HG02938 (cell line): ENCODE measurements at regions not wholly inside any gene's neighbourhood (a gene's known extent, or its start where the extent isn't known, plus 50 kb on each side); places are given as distances from the start of the nearest gene placed in this dataset.

Experiments used
- ATAC-seq: cut with Tn5 transposase; IDR thresholded peaks from one replicate; pipeline ENCODE4 v1.9.1; 2021; ENCODE audit warnings: mild to moderate bottlenecking, moderate library complexity; ENCODE audit not compliant: unreplicated experiment

DNA sequence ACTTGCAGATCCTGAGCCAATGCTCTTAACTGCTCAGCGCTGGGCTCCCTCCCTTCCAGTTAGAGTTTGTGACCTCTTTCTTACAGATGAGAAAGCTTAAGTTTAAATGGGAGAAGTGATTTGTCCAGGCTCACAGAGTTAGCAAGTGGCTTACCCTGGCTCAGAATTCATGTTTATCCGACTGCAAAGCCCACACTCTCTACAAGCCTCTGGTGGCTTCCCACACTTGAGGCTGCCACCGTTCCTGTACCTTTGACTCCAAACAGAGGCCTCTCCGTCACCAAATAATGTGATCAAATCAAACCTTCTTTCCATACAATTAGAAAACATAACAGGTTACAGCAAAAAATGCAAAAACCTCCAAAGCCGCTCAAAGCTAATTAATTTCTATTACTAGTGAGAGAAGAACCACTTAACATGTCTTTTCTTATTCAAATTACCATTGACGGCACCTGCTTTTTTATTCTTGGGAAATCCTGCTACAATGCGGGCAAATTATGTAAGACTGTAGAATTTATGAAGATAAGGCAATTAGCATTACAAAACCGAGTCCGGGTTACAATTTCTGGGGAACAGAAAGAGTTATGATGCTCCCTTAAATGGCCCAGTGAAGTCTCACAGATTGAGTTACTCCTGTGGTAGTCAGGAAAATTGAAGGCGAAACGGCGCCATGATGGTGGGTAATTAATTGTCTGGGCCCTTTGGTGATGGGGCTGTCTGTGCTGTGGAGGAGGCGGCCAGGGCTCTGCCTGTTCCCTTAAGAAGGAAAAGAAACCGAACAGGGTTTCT is 324.3 kb upstream of the POU3F1 start:
- ATAC-seq = no peak

DNA sequence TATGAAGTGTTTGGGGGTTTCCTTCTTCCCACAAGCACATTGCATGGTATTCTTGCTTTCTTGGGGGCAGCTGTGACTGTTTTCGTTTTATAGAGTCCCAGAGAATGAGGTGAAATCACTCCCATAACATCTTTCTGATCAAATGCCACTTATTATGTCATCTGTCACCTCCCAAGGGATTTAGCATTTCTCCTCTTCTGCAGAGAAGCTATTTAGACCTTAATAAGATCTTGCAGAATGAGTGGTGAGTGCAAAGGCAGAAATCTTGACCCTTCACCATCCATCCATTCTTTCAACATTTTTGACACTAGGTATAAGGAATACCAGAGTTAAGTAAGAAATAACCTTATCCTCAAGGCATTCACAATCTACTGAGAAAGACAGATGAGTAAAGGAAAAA is 318.6 kb upstream of the POU3F1 start:
- no peak for ATAC-seq

DNA sequence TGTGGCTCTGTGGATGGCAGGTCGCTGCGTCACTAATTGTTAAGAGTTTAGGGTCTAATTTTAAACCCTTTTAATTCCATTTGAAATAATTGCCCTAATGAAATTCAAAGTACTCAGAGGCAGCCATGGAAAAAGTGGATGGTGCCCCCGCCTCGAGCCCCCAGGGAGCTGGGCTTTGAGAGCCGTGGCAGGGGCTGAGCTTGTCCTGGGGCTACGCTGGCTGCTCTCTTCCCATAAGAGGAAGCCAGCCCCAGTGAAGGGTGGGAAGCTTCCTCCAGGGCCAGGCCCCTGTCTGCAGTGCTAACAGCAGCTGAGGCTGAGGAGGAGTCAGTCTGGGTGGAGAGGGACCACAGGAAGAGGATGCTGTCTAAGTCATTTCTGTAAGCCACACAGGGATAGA is 315.0 kb upstream of the POU3F1 start:
- ATAC-seq = no peak

DNA sequence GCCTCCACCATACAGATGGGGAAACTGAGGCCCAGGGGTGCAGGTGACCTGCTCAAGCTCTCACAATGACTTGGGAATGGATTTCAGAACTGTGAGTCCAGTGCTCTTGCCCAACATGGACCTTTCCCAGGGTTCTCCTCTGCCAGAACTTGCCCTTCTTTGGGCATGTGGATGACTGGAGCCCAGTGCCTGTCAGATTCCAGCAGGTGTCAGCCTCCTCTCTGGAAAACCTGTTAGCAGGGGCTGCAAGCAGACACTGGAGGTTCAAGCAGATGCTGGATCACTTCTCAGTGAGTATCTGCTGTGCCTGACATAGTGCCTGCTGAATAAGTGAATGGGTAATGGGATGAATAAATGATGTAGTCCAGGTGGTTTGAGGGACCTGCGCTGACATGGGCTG is 314.2 kb upstream of the POU3F1 start:
- ATAC-seq = no peak

DNA sequence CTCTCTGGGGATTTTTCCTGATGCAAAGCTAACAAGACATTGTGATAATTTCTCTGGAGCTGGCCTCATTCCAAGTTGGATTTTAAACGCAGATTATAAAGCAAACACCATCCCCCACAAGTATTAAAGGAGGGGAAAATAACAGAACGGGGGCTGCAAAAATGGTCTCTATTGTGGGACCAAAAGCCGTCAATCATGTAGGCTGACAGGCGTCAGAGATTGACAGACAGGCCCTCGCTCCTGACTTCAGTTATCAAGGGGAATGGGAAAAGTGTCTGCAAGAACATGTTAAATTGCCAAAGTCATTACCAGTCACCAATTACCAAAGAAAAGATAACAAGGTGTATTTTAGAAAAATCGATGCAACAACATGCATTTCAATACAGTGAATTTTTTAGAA is 307.4 kb upstream of the POU3F1 start:
- no peak for ATAC-seq

DNA sequence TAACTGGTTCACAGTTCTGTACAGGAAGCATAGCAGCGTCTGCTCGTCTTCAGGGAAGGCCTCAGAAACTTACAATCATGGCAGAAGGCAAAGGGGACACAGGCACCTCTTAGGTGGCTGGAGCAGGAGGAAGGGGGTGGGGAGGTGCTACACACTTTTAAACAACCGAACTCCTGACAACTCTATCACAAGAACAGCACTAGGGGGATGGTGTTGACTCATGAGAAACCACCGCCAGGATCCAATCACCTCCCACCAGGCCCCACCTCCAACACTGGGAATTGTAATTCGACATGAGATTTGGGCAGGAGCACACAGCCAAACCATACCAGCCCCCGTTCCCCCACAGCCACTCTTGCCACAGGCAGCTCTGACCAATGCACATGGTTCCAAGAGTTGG is 306.3 kb upstream of the POU3F1 start:
- no peak for ATAC-seq

DNA sequence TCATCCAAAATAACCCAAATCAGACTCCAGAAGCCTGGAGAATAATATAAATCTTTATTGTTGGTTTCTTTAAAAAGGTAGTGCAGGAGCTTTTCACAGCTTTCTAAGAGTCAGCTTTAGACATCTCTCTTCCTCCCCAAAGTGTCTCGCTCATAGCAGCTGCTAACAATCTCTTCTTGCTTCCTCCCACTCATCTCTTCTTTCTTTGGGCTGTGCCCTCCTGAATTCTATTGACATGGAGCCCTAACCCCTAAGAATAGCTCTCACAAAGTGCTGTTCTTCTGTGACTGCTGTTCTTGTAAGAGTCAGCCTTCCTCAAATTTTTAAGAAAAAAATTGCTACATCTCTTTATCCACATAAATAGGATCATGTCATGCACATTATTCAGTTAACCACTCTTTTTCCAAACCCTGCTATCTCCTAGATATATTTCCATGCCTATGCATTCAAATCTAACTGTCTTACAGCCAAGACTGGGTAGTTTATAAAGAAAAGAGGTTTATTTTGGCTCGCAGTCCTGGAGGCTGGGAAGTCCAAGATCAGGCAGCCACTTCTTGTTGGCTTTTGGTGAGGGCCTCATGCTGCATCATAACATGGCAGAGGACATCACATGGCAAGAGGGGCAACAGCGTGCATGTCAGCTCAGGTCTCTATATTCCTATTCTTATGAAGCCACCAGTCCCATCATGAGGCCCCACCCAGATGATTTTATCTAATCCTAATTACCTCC is 301.0 kb upstream of the POU3F1 start:
- ATAC-seq = no peak

DNA sequence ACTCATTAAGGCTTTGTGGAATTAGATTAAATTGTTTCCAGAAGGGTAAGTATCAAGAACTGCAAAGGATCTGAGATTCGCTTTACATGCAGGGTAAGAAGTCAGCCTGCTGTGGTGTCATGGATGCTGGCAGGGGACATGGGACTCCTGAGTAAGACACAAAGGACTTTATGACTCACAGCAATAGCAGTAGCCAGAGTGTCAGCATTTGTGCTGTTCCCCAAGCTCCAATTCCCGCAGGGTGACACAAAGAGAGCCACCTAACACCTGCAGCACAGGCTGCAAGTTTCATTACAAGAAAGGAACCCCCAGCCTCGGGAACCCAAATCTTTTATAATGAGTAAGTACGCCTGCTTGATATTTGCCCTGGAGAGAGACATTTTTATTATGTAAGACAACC is 298.1 kb upstream of the POU3F1 start:
- no peak for ATAC-seq

DNA sequence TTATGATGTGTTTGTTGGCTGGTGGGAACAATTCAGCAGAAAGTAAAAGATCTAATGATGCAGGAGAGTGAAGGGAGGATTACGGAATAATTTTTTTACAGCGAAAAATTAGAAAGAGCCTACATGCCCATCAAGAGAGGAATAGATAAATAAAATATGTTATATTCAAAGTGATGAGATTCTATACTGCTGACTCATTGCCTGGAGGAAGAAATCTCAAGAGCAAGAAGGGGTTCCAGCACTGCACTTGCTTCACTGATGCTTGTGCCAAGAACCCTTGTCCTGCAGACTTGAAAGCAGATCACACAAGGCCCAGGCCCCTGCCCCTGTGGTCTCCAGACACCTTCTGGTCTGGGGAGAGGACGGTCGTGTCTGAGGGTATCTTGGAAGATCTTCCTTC is 295.1 kb upstream of the POU3F1 start:
- no peak for ATAC-seq

DNA sequence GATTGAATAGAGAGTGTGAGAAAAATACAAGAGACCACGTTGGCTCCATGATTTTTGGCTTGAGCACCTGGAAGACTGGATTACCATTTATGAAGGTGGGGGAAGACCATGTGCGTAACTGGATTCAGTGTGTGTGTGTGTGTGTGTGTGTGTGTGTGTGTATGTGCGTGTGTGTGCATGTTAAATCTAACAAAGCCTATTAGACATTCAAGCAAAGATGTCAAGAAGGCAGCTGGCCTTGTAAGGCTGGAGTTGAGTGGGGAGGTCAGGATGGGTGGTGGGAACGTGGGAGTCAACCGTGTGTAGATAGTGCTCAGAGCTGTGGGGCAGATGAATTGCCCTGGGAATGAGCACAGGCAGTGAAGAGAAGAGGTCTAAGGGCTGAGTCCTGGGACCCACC is 293.8 kb upstream of the POU3F1 start:
- no peak for ATAC-seq

DNA sequence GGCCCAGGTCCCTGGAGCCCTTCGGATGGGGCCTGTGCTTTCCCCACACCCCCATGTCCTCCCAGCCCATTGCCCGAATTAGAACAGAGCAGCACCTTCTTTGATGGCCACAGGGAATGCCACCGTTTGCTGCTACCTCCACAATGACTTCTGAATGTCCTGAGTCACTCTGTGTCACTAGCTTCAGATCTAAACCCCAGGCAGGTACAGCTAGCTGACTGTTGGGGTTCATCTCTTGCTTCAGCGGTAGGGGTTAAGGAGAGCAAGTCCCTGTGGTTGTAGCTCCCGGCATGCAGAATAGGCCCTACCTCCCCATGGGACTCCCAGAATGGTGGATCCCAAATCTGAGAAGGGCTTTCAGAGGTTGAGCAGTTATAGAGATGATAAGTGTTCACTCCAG is 291.1 kb upstream of the POU3F1 start:
- no peak for ATAC-seq

DNA sequence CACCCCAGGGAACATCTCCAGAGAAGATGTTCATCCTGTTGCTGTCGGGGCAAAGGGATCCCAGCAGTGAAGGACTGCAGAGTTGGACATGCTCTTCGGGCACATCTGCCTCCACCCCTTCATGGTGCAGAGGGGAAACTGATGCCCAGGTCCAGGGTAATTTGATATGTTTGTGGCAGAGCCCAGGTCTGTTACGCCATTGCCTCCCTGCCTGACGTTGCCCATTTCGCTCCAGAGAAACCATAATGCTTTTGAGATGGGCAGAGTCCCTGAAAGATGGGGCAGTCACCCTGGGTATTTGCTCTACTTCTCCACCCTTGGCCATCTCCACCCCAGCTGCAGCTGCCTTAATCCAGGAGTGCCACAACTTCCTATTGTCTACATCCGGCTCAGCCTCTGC is 290.4 kb upstream of the POU3F1 start:
- no peak for ATAC-seq

DNA sequence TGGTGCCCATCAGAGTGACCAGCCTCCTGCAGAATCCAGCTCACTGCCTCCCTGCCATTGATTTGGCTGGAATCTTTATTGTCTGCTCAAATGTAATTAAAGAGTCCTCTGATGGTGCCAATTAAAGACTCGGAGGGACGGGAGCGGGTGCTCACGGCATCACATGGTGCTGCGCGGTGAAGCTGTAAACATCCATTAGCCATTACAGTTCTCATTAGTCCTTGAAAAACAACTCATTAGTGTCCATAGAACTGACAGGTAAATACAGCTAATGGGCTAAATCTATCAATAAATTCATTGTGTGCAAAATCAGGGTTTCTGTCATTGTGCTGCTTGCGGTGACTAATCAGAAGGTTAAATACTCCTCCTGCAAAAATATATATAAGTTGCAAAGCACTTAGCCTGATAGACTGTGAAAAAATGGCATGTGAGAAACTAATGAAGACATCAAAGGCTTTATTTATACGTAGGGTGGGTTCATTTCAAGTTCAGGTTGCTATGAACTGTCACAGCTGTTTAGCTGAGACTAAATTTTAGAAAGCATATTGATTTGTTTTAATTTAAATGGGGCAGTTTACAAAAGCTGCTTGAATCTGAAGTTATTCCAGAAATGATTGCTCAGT is 289.8 kb upstream of the POU3F1 start:
- no peak for ATAC-seq

DNA sequence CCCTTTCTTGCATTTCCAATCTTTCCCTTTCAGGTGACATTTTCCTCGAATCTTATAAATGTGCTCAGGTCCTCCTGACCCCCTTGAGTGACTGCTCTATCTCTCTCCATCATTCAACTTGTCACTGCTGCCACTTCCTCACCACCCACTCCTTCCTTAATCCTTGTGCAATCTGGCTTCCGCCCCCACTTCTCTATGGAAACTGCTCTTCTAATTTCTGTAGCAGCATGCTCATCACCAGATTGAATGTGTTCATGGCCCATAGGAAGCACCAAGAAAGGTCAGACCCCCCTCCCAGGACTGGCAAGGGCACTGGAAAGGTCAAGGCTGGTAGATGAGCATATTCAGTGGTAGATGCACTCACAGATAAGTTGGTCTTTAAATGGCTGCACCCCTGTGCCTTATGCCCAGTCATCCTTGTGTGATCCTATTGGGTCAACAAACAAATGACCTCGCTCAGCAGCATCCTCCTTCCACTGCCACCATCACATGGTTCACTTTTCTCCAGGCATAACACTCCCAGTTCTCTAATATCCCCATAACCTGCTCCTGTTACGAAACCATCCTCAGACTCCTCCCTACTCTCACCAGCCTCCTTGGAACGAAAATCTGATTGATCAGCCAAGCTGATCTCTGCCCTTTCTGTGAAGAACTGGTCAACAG is 288.5 kb upstream of the POU3F1 start:
- ATAC-seq = no peak

DNA sequence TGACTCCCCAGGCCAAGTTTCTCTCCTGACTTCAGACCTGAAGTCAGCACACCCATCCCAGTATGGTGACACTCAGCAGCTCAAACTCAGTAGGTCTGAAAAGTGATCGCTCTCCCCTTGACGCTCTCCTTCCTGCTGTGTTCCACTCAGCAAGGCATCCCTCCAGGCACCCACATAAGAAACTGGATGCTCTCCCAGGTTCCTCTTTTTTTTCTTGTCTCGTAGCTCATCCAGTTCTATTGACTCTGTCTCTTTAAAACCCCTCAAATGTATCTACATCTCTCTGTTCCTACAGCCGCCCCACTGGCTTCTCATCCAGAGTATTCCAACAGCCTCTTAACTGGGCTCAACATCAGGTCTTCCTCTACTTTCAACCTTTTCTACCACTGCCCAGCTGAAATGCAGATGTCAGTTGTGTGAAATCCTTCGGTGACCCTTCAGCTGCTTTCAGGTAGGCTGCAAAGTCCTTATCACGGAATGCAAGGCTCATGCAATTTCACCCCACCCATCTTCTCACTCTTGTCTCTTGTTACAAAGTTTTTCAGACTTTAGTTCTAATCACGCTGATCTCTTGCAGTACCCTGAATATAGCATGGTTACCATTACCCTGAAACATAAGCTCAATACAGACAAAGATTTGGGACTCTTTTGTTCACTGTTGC is 286.2 kb upstream of the POU3F1 start:
- no peak for ATAC-seq

DNA sequence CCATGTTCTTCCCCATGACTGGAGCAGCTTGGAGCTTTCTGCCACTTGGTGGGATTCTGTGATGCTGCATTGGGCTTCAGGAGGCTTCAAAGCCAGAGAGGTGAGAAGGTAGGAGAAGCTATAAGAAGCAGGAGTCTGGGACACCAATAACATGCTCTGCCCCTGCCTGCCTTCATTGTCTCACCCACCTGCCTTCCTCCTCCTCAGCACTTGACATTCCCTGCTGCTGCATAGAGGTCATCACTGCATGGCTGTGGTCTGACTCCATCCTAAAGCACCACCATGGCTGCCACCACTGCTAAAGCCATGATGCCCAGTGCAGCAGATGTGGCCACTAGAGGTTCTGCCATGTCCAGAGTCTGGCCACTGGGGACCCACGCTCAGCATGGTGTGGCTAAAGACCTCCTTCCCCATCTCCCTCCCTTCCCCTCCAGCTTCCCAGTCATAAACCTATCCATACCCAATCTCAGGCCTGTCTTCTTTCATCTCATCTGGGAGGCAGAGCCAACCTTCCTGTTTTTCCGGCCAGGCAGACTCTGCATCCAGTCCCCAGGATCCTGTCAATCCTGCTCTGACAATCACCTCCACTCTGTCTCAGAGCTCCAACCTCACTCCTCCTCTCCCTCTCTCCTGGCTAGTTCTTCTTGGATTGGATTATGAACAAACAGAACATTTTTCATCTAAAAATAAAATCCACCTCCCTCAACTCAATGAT is 285.1 kb upstream of the POU3F1 start:
- ATAC-seq = no peak

DNA sequence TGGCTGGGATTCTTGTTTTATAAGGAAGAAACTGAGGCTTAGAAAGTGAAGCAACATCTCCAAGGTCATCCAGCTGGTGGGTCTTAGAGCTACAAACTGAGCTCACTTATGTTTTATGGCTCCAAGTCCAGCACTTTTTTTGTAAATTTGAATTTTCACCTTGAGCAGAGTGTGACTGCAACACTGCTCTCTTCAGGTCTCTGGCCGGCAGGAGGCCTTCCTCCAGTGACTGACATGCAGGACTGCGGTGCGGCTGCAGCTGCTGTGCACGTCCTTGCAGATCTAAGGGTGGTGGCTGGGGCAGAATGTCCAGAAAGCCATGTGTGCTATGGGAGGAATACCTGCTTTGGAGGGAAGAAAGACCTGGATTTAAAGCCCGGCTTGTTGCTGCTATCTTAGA is 284.2 kb upstream of the POU3F1 start:
- ATAC-seq = no peak

DNA sequence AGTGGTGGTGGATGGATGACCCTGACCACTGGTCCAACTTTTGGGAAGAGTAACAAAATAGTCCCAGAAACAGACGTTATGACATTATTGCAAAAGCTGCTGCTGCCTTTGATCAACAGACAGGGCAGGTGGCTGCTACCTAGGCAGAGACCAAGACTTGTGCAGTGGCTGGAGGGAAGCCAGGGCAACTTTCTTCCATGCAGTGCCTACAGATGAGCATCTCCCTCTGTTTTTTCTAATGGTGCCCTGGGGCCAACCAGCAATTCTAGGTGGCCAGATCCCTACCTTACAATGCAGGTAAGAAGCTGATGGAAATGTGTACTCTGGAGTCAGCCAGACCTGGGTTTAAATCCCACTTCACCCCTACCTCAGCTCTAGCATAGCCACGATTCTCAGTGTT is 283.1 kb upstream of the POU3F1 start:
- no peak for ATAC-seq

DNA sequence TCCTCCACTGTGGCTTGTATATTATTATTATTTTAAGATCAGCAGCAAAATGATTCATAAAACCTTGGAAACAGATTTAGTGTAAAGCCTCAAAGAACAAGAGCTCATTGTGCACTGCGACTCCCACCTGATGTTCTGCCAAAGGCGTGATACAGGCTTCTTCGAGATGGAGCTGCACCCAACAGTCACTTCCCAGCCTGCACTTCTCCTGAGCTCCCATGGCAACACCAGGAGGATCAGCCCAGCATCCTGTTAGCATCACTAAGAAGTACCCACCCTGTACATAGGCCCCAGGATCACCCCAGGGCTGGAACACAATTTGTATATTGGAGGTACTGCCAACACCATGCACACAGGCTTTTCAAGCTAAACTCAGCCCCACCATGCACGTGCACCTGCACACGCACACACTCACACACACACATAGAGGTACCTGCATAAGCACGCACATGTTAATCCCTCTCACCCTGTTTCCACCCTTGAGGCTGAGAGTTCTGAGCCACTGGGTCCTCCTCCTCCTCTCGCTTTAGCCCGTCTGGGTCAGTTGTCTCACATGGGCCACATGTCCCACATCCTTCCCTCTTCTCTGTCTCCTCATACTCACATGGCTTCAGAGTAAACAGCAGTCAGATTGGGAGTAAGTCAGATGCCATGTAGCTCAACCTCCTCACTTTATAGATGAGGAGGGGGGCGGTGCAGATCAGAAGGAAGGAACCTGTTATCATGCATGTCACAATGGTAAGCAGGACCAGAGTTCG is 281.9 kb upstream of the POU3F1 start:
- no peak for ATAC-seq

DNA sequence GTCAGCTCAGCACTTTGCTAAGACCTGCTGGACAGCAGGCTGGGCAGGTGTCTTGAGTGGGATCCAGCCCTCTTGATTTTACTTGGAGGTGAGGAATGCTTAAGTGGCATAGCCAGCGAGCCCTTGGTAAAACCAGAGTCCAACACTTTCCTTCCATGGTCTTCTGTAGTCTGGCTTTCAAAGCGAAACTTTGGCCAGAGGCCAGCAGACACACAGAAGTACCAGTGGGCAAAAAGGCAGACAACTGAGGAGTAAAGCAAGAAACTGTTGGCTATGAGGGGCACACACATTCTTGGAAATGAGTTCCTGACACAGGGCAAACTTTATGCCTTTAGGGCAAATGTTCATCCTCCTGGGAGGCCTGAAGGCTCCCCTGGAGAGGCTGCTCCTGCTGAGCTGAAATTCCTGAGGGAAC is 281.0 kb upstream of the POU3F1 start:
- no peak for ATAC-seq
